ENCODE measurements at regions not wholly inside any gene's neighbourhood (a gene's known extent, or its start where the extent isn't known, plus 50 kb on each side); places are given as distances from the start of the nearest gene placed in this dataset.

GRCh38 chr14:65213316-65213715 lies 111.0 kb upstream of the MAX start:
- TF ChIP-seq CTCF (IDR thresholded peaks at IDR 0.05) (no peak), REST (IDR thresholded peaks at IDR 0.05; ENCODE audit: insufficient read depth in 1 of 2, low read depth in 2 of 2, low read length in 1 of 2) (no peak), POLR2AphosphoS5 (IDR thresholded peaks at IDR 0.05; ENCODE audit: low read depth, low read length) (no peak), TCF7L2 (IDR thresholded peaks at IDR 0.05; ENCODE audit: low read depth, low read length) (no peak), SIN3A (IDR thresholded peaks at IDR 0.05; ENCODE audit: borderline replicate concordance, insufficient read depth, low read depth, low read length) (no peak)

All from Panc1 (cell line).